ENCODE measurements at regions not wholly inside any gene's neighbourhood (a gene's known extent, or its start where the extent isn't known, plus 50 kb on each side); places are given as distances from the start of the nearest gene placed in this dataset.
"Not testable (repeated sequence)": the region's sequence is repeated elsewhere in the genome, so short reads cannot be mapped to it uniquely, and the experiment has no call there.

DNA sequence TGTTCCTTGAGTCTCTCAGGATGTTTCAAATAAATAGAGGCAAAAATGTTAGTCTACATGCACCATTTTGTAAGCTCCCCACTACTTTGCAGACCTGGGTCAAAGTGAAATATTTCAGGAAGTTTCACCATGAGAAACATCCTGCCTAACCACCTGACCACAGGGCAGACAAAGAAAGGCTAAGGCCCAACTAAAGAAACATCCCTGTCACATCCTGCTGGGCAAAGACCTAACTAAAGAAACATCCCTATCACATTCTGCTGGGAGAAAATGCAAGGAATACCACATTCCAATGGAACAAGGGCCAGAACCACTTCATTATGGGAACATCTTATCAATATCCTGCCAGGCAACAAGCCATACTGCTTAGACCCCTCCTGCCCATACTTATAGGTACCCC is 1303.4 kb downstream of the TECRL start:
- Histone ChIP-seq H3K4me3 (no peak overlapping the region), H3K27me3 (no peaks in the 10 kb centered on the region), H3K9me3 (no peaks in the 10 kb centered on the region), H3K4me1 (no peaks in the 10 kb centered on the region), H3K36me3 (no peaks in the 10 kb centered on the region), H3K27ac (no peak overlapping the region)
- DNase-seq (ENCODE audit: low spot score): no peak
- TF ChIP-seq, protein P1, sequence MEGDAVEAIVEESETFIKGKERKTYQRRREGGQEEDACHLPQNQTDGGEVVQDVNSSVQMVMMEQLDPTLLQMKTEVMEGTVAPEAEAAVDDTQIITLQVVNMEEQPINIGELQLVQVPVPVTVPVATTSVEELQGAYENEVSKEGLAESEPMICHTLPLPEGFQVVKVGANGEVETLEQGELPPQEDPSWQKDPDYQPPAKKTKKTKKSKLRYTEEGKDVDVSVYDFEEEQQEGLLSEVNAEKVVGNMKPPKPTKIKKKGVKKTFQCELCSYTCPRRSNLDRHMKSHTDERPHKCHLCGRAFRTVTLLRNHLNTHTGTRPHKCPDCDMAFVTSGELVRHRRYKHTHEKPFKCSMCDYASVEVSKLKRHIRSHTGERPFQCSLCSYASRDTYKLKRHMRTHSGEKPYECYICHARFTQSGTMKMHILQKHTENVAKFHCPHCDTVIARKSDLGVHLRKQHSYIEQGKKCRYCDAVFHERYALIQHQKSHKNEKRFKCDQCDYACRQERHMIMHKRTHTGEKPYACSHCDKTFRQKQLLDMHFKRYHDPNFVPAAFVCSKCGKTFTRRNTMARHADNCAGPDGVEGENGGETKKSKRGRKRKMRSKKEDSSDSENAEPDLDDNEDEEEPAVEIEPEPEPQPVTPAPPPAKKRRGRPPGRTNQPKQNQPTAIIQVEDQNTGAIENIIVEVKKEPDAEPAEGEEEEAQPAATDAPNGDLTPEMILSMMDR (IDR thresholded peaks at IDR 0.05): no peak

DNA sequence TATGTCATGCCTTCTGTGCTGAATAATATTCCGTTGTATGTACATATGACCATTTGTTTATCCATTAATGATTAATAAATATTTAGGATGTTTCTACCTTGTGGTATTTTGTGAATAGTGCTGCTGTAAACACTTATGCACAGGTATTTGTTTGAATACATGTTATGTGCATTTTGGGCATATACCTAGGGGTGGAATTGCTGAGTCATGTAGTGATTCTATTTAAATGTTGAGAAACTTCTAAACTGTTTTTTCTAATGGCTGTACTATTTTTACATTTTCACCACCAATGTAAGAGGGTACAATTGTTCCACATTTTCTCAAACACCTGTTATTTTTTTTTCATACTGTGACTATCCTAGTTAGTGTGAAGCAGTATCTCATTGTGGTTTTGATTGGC is 1318.6 kb downstream of the TECRL start:
- H3K27ac ChIP-seq: no peak overlapping the region
- TF ChIP-seq, protein P1 (IDR thresholded peaks at IDR 0.05): no peak
- H3K9me3 ChIP-seq: no peaks in the 10 kb centered on the region
- DNase-seq (ENCODE audit: low spot score): no peak
- H3K4me3 ChIP-seq: no peak overlapping the region
- H3K27me3 ChIP-seq: no peaks in the 10 kb centered on the region
- no peaks in the 10 kb centered on the region for H3K4me1 ChIP-seq
- no peaks in the 10 kb centered on the region for H3K36me3 ChIP-seq

DNA sequence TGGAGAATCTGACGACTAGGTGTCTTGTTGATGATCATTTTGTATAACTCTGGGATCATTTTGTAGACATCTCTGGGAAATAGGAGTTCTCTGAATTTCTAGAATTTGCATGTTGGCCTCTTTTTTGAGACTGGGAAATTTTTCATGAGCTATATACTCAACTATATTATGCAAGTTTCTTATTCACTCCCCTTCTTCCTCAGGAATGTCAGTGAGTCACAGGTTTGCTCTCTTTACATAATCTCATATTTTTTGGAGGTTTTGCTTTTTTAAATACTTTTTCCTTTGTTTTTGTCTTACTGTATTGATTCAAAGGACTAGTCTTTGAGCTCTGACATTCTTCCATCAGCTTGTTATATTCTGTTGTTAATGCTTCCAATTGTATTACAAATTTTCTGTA is 1324.2 kb downstream of the TECRL start:
- H3K9me3 ChIP-seq: no peaks in the 10 kb centered on the region
- no peak overlapping the region for H3K27ac ChIP-seq
- H3K4me1 ChIP-seq: no peaks in the 10 kb centered on the region
- H3K36me3 ChIP-seq: no peaks in the 10 kb centered on the region
- no peak for DNase-seq (ENCODE audit: low spot score)
- no peaks in the 10 kb centered on the region for H3K27me3 ChIP-seq
- TF ChIP-seq, protein P1 (IDR thresholded peaks at IDR 0.05): no peak
- H3K4me3 ChIP-seq: no peak overlapping the region

DNA sequence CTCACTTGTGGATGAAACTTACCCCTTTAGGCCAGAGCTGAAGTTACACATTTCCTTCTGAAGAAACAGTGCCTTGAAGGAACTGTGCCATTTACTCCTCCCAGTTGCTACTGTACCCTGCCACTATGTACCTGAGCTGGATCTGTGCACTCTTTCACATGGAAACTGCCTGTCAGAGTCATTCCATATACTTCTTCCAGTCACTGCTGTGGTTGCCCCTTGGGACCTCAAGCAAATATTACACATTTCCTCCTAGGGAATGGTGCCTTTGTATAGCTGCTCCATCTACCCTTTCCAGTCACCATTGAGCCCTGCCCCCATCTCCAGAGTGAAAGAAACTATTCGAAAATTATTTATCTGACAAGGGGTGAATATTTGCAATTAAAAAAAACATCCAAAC is 1328.3 kb downstream of the TECRL start:
- Histone ChIP-seq H3K36me3 (no peaks in the 10 kb centered on the region), H3K27ac (no peak overlapping the region), H3K9me3 (no peaks in the 10 kb centered on the region), H3K27me3 (no peaks in the 10 kb centered on the region), H3K4me3 (no peak overlapping the region), H3K4me1 (no peaks in the 10 kb centered on the region)
- TF ChIP-seq, protein P1 (IDR thresholded peaks at IDR 0.05): no peak
- DNase-seq (ENCODE audit: low spot score): no peak

DNA sequence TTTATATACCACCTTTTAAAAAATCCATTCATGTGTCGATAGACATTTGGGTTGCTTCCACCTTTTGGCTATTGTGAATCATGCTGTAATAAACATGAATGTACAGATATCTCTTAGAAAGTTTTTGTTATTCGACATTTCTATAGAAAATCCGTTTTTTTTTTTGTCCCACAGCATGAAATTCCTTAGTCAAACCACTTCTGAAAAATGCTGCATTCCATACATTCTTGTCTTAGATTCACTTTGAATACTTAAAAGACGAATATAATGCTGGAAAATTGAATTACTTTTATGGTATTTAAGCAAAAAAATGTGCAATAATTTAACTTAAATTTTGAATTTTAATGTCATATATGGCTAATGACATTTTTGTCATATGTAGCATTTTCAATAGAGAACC is 1345.5 kb downstream of the TECRL start:
- TF ChIP-seq, protein P1 (IDR thresholded peaks at IDR 0.05): no peak
- no peaks in the 10 kb centered on the region for H3K36me3 ChIP-seq

DNA sequence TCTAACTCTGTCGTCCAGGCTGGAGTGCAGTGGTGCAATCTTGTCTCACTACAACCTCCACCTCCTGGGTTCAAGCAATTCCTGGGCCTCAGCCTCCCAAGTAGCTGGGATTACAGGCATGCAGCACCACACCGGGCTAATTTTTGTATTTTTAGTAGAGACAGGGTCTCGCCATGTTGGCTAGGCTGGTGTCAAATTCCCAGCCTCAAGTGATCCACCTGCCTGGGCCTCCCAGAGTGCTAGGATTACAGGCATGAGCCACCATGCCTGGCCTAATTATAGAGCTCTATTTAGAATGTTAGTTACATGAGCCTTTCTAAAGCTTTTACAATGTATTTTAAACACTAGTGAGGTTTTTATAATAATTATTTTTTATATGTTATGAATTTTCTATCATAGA is 1346.4 kb downstream of the TECRL start:
- H3K9me3 ChIP-seq; H3K4me3 ChIP-seq; DNase-seq (ENCODE audit: low spot score); H3K4me1 ChIP-seq; H3K36me3 ChIP-seq; H3K27ac ChIP-seq; H3K27me3 ChIP-seq: not testable (repeated sequence)

More for the DNA sequence above, 1345.5 kb downstream of the TECRL start:
- no peaks in the 10 kb centered on the region for H3K27me3 ChIP-seq
- H3K27ac ChIP-seq: no peak overlapping the region
- DNase-seq (ENCODE audit: low spot score): no peak
- H3K9me3 ChIP-seq: no peaks in the 10 kb centered on the region
- no peaks in the 10 kb centered on the region for H3K4me1 ChIP-seq
- H3K4me3 ChIP-seq: no peak overlapping the region
